RPMI7951 (cell line): ENCODE measurements at regions not wholly inside any gene's neighbourhood (a gene's known extent, or its start where the extent isn't known, plus 50 kb on each side); places are given as distances from the start of the nearest gene placed in this dataset.

Experiments
- DNase-seq: peaks from one replicate; pipeline ENCODE4 v3.0.0-alpha.2; 2012; ENCODE audit warnings: low read depth

GRCh38 chr5:35320029-35320428, 89.7 kb upstream of the PRLR start:
- no peak for DNase-seq

GRCh38 chr5:35319333-35320002, 89.2 kb upstream of the PRLR start:
- DNase-seq, result peak; percentile 49

GRCh38 chr5:35317586-35317985, 87.3 kb upstream of the PRLR start:
- no peak for DNase-seq

GRCh38 chr5:35316611-35317274, 86.5 kb upstream of the PRLR start:
- DNase-seq, result no peak

GRCh38 chr5:35313291-35313690, 83.0 kb upstream of the PRLR start:
- peak; percentile 74 for DNase-seq

- no peak for DNase-seq
These were observed 82.0 kb upstream of the PRLR start for GRCh38 chr5:35312267-35312666.

GRCh38 chr5:35309365-35310130, 79.3 kb upstream of the PRLR start:
- no peak for DNase-seq

- no peak for DNase-seq
These were observed 78.1 kb upstream of the PRLR start for GRCh38 chr5:35308421-35308820.

- DNase-seq, result no peak
These were observed 76.6 kb upstream of the PRLR start for GRCh38 chr5:35306716-35307365.

GRCh38 chr5:35305336-35306020, 75.2 kb upstream of the PRLR start:
- no peak for DNase-seq

- DNase-seq, result no peak
These were observed 74.0 kb upstream of the PRLR start for GRCh38 chr5:35304291-35304690.

GRCh38 chr5:35303152-35303551, 72.9 kb upstream of the PRLR start:
- DNase-seq, result no peak

GRCh38 chr5:35302544-35302943, 72.3 kb upstream of the PRLR start:
- DNase-seq, result no peak

- no peak for DNase-seq
These were observed 67.5 kb upstream of the PRLR start for GRCh38 chr5:35297755-35298154.

GRCh38 chr5:35294976-35295375, 64.7 kb upstream of the PRLR start:
- DNase-seq, result peak; percentile 8

- no peak for DNase-seq
These were observed 63.7 kb upstream of the PRLR start for GRCh38 chr5:35294017-35294416.

- DNase-seq, result no peak
These were observed 55.1 kb upstream of the PRLR start for GRCh38 chr5:35285435-35285834.

- no peak for DNase-seq
These were observed 54.7 kb upstream of the PRLR start for GRCh38 chr5:35285011-35285410.

GRCh38 chr5:35284364-35284763, 54.1 kb upstream of the PRLR start:
- no peak for DNase-seq

GRCh38 chr5:35282810-35283209, 52.5 kb upstream of the PRLR start:
- no peak for DNase-seq

- DNase-seq, result no peak
These were observed 51.3 kb upstream of the PRLR start for GRCh38 chr5:35281613-35282012.
